GM19463 (cell line): ENCODE measurements at regions not wholly inside any gene's neighbourhood (a gene's known extent, or its start where the extent isn't known, plus 50 kb on each side); places are given as distances from the start of the nearest gene placed in this dataset.

Experiments
- ATAC-seq: cut with Tn5 transposase; IDR thresholded peaks from one replicate; pipeline ENCODE4 v1.9.1; 2021; ENCODE audit warnings: mild to moderate bottlenecking, moderate library complexity; ENCODE audit not compliant: unreplicated experiment

- no peak for ATAC-seq
Observed at GRCh38 chr5:97834561-97834960, 651.5 kb upstream of the RIOK2 start.

DNA sequence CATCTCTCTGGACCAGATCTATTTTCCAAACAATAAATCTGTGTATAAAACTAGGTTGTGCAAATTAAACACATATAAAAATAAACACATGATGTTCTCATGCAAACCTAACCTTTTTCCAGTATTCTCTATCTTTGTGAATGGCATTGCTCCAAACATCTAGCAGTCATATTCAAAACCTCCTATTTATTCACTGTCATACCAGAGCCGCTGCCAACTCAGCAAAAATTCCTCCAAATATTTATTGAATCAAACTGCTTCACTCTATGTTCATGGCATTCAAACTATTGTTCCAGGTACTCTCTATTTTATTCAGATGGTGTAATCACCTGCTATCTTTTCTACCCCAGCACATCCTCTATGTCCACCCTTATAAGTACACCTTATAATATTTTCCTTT lies 652.1 kb upstream of the RIOK2 start:
- ATAC-seq, result no peak

GRCh38 chr5:97836816-97837215 lies 653.8 kb upstream of the RIOK2 start:
- ATAC-seq, result no peak

DNA sequence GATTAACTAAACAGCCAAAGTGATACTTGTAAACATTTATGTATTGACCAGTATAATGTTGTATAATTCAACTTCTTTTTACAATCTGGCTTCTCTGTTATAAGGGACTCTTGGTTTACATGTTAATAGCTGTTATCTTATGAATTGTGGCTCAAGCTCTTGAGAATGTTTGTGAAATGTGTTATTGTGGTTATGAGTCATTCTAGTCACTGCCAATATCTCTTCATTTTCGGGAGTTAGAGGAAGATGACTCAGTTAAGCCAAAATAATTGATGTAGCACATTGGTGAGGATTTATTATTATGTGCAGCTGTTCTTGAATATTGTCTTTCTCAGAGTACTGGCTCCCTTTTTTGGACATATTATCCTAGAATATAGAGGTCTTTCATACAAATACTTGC lies 655.2 kb upstream of the RIOK2 start:
- ATAC-seq, result peak; percentile 94

DNA sequence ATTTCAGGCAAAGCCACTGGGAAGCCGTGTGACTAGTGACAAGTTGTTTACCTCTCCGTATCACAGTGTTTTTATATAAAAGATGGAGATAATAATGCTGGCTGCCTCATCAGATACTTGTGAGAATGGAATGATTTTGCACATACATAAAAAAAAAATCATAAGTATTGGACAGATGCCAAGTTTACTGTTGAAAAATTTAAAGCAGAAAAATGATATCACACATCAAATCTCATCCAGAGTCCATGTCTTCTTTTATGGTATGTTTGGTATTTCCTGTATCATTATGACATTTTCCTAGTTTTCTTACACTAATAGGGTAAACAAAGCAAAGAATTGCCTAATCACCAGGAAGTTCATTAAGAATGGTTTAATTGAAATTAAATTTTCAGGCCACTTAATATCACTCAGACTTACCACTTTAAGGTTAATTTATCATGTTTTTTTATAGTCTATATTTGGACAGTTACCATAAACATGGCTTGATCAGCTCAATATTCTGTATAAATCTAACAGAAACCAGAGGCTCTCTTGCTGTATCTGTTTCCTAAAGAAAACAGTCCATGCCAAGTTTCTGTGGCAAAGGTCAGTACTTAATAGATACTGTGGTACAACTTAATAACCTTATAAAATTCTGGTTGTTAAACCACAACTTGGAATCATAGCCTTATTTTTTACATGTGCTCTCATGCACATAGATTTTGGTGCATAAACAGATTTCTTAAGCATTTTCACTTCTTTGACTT lies 656.5 kb upstream of the RIOK2 start:
- ATAC-seq, result no peak

DNA sequence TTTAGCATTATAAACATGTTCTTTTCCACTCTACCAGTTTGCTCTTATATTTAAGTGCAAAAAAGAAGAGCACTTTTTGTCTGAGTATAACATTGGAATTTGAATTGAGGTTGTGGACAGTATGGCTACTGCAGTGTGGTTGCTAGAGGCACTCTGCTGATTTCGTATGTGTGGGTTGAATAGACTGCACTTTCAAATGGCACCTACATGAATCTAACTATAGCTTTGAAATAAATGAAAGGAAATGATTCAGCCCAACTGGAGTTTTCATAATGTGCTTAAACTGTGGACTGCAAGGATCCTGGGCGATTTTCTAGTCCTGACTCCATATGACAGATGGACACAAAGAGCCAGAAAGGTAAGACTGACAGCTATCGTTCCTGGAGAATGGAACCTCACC lies 657.6 kb upstream of the RIOK2 start:
- no peak for ATAC-seq

DNA sequence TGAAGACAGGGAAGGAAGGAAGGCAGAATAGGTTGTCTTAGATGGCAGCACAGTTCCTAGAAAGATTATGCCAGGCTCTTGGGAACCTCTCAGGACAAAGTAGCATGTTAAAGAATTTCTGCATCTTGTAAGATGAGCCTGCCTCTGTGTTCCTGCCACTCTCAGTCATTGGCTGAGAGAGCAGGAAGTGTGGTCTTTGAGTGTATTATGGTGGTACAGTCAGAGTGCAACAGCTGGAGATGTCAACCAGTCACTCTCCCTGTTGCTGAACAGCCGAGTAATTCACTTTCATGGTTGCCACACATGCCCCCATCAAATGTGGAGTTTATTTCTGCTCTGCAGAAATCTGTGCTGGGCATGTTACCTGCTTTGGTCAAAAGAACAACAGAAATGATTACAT lies 659.6 kb upstream of the RIOK2 start:
- no peak for ATAC-seq

DNA sequence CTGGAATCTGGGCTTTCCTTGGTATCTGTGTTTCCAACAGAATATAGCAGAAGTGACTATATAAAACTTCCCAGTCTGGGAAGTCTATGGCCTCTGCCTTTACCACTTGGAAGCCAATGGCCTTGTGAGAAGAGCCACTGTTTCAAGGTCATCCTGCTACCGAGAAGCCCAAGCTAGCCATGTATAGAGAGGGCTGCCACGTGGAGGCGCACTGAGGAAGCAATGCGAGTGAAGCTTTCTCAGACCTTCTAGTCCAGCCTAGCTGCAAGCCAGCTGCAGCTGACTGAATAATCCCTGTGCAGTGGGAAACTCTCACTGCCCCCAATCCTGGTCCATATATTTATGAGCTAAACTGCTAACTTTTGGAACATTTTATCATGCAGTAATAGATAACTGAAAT lies 661.8 kb upstream of the RIOK2 start:
- ATAC-seq, result no peak

DNA sequence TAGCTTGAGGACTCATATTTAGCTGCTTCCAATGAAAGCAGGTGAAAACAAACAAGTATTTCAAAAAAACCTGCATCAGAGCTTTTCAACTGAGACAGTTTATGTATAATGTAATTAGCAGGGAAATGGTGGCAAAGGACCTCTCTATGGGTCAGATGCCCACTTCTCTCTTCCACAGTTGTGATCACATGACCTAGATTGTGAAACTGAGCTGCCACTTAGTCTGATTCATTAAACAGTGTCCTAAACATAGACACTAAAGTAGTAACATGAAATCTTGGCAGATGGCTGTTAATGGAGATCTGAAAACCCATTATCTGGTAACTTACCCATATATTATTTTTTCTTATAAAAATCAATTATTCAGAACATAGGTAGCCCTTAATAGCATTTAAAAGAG lies 663.6 kb upstream of the RIOK2 start:
- ATAC-seq, result no peak

DNA sequence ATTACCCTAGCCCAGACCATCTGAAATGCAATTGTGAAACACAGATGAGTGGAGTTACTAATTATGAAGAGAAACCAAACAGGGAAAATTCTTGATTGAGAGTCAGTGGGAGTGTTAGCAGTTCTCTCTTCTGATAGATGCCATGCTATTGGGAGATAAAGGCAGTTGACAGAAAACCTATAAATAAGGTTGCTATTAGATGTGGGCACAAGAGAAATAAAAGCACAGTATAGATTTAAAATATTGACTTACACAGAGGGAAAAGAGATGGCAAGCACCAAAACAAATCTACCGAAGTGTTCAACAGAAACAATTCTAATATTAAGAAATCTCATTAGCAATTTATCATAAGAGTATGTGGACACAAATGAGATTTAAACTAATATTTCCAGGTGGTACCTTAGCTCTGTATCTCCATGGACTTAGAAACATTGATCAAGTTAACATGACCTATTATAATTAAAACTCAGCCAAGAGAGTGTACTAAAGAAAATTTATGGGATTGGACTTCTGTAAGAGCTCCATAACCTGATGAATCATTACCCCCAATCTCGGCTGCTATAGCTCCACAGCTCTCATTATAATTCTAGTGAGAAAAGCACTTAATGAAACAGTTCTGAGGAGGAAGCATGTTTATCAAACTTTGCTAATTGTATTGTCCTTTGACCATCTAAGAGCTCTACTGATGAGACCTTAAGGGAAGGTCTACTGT lies 665.0 kb upstream of the RIOK2 start:
- ATAC-seq, result no peak

DNA sequence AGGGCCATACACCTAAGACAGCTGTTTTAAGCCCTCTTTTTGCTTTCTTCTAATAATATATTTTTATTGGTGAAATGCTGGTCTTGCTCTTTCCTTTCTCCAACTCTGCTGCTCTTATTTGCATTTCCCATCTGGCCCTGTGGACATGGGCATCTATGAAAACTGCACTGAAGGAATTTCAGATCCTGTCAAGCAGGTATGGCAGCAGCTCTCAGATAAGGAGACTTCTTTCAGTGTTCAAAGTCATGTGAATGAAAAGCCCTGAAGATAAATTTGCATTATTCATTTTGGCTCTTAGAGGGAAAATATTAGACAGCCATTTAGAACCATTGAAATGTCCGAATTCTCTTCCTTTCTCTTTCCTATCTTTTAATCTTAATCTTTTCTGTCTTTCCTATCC lies 668.0 kb upstream of the RIOK2 start:
- no peak for ATAC-seq

GRCh38 chr5:97854871-97855762 lies 672.1 kb upstream of the RIOK2 start:
- no peak for ATAC-seq

DNA sequence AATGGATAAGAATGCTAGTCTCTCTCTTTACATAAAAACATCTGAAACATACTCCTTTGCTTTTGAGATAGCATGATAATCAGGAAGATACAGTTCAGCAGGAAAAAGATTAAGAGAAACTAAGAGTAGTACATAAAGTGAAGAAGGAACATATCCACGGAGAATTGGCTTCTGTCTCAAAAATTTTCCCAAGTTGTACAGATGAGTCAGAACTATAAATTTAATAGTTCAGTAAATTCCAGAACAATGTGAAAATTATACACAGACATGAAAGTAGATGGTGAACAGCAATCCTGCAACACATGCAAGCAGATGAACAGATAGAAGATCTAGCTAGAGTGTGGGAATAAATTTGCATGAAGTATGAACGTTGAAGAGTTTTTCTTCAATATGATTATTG lies 691.4 kb upstream of the RIOK2 start:
- no peak for ATAC-seq

DNA sequence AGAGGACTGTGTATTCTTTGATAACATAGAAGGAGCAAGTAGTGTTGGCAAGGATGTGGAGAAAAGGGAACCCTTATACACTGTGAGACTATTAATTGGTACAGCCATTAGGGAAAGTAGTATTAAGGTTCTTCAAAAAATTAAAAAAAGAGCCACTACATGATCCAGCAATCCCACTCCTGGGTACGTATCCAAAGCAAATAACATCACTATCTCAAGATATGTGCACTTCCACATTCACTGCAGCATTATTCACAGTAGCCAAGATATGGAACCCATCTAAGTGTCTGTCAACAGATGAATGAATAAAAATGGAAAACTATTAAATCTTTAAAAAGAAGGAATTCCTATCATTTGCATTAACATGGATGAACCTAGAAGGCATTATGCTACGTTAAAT lies 693.2 kb upstream of the RIOK2 start:
- no peak for ATAC-seq

- no peak for ATAC-seq
Observed at GRCh38 chr5:97877588-97877987, 694.5 kb upstream of the RIOK2 start.

DNA sequence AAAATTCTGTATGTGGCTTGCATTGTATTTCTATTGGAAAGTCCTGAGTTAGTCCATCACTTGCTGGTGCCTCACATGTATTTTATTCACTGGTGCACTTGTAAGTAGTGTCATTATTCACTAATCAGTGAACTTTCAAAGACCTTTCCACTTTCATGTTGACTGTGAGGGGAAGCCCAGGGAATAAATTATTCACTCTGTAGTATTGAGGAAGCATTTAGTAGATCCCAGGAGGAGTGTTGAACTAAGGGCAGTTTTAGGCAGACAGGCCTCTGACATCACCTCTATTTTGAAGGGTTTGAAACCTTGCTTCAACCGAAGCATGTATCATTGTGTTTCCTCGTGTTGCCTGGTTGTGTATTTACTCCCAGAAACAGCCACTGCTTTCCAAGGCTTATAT lies 705.4 kb upstream of the RIOK2 start:
- ATAC-seq, result peak; percentile 97

- no peak for ATAC-seq
Observed at GRCh38 chr5:97891971-97892370, 708.9 kb upstream of the RIOK2 start.

GRCh38 chr5:97903742-97904141 lies 720.7 kb upstream of the RIOK2 start:
- no peak for ATAC-seq

GRCh38 chr5:97906135-97906534 lies 723.1 kb upstream of the RIOK2 start:
- no peak for ATAC-seq

- ATAC-seq, result no peak
Observed at GRCh38 chr5:97907646-97908400, 724.8 kb upstream of the RIOK2 start.

DNA sequence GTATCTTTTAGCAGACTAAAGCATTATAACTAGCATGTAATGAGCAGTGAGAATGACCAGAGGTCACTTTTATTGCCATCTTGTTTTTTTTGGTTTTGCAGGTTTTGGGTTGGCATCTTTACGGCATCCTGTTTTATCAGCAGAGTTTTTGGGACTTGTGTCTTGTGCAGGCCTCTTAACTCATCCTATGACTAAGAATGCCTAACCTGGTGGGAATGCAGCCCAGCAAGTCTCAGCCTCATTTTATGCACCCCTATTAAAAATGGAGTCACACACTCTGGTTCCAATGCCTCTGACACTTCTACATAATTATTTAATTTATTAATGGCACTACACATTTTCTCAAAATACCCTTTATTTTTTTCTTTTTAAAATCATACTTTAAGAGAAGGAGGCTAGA lies 726.5 kb upstream of the RIOK2 start:
- ATAC-seq, result no peak
